NB4 (cell line): ENCODE measurements at regions not wholly inside any gene's neighbourhood (a gene's known extent, or its start where the extent isn't known, plus 50 kb on each side); places are given as distances from the start of the nearest gene placed in this dataset.

Source experiments
- CTCF ChIP-seq: IDR thresholded peaks from one replicate; pipeline ENCODE4 v1.5.1; 2012; ENCODE audit warnings: low read depth, low read length
- POLR2A ChIP-seq: IDR thresholded peaks from 2 replicates; pipeline ENCODE4 v1.6.1; 2011; ENCODE audit warnings: mild to moderate bottlenecking; ENCODE audit not compliant: insufficient read length; ENCODE audit errors: extremely low read depth
- TF ChIP-seq, protein P1 (sequence below): IDR thresholded peaks from 2 replicates; pipeline ENCODE4 v1.6.1; 2011; ENCODE audit warnings: low read depth, low read length

GRCh38 chr15:87757084-87757483, 499.5 kb downstream of the NTRK3 start:
- no peak for TF ChIP-seq CTCF
- TF ChIP-seq, protein P1, sequence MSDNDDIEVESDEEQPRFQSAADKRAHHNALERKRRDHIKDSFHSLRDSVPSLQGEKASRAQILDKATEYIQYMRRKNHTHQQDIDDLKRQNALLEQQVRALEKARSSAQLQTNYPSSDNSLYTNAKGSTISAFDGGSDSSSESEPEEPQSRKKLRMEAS: no peak
- no peak for TF ChIP-seq POLR2A
